ELR (cell line): ENCODE measurements at regions not wholly inside any gene's neighbourhood (a gene's known extent, or its start where the extent isn't known, plus 50 kb on each side); places are given as distances from the start of the nearest gene placed in this dataset.

Experiments
- DNase-seq: peaks from one replicate; pipeline ENCODE4 v3.0.0-alpha.2; 2015; ENCODE audit warnings: low read depth

DNA sequence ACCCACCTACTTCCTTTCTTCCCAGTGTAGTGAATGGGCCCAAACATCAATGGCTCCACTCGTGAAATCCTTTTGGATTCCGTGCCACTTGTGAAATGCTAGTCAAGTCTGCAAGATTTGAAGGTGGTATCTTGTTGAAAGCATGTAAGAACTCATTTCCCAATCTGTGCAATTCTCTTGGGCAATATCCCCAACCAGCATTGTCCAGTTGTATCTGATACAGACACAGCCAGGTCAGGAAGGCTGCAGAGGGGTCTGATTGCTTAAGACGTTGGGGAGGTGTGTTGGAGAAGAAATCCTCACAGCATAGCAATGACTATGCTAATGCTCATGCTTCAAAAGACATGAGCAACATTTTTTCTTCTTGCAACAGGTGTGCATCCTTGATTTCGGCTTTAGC is 164.8 kb downstream of the VEGFC start:
- DNase-seq: no peak

DNA sequence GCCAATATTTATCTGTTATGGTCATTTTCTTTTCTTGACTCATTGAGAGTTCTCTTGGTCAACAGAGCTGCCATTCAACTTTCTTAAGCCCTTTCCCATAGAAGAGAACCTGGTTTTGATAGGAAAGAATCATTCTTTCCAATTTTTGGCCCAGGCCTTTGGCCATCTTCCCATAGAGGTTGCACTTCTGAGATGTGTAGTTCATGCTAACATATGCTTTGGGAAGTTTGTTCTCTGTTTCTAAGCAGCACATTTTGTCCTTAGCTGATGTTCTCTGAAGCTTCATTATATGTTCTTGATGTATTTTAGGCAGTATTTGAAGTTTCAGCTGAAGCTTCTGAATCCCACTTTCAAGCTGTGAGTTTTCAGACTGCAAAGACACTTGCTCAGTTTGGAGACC is 161.1 kb downstream of the VEGFC start:
- DNase-seq: no peak
